Endothelial cell of umbilical vein (primary cell): ENCODE measurements at regions not wholly inside any gene's neighbourhood (a gene's known extent, or its start where the extent isn't known, plus 50 kb on each side); places are given as distances from the start of the nearest gene placed in this dataset.

Experiments
- BruUV-seq: library from RNA; stranded (reverse); fragments of 400-500 nt; replicated peaks from 2 replicates; lab custom pipeline; 2021; lab: Mats Ljungman, UMichigan
- CTCF ChIA-PET: fragments of 300-600, 350-600 bp; sonication (Branson Sonifier 250); formaldehyde crosslinking; loops from one replicate; lab custom pipeline; 2021; ENCODE audit warnings: antibody characterized with exemption, inconsistent platforms; lab: Charles Lee
- POLR2A ChIA-PET: fragments of 300-600, 350-600 bp; sonication (Branson Sonifier 250); formaldehyde crosslinking; loops from one replicate; lab custom pipeline; 2021; ENCODE audit warnings: antibody characterized with exemption, inconsistent platforms; lab: Charles Lee
- DNase-seq: peaks from one replicate; pipeline ENCODE4 v3.0.0-alpha.2; 2011; ENCODE audit warnings: low read depth, low spot score
- FAIRE-seq: peaks from 2 replicates; lab custom pipeline; 2011; peaks lifted over from hg19 to GRCh38; lab: Jason Lieb, UNC
- H2AFZ ChIP-seq: 2 replicates; pipeline ENCODE4 v1.6.0; 2012; ENCODE audit warnings: low read depth, low read length, control low read depth, inconsistent platforms
- H3K27ac ChIP-seq: 2 replicates; pipeline ENCODE4 v1.5.1; 2011; ENCODE audit warnings: low read depth, mild to moderate bottlenecking, control low read depth, low read length, moderate library complexity; ENCODE audit not compliant: insufficient read depth
- H3K27me3 ChIP-seq, 2 experiments: 2 replicates each; pipeline versions ENCODE4 v1.6.0 to v1.6.1; 2011; ENCODE audit warnings: low read length in 2 of 2, mixed read lengths in 1 of 2; ENCODE audit not compliant: control insufficient read depth in 2 of 2, insufficient read depth in 2 of 2
- H3K36me3 ChIP-seq, 2 experiments: 2 replicates in 1 of 2; 3 replicates in 1 of 2; pipeline ENCODE4 v1.5.1; 2011; ENCODE audit warnings: low read length in 2 of 2, mild to moderate bottlenecking in 1 of 2, moderate library complexity in 1 of 2; ENCODE audit not compliant: control insufficient read depth in 2 of 2, insufficient read depth in 2 of 2; ENCODE audit errors: extremely low read depth in 1 of 2
- H3K4me1 ChIP-seq: 3 replicates; pipeline ENCODE4 v1.5.1; 2011; ENCODE audit warnings: mild to moderate bottlenecking, low read length; ENCODE audit not compliant: control insufficient read depth, insufficient read depth; ENCODE audit errors: extremely low read depth
- H3K4me2 ChIP-seq: 2 replicates; pipeline ENCODE4 v1.6.1; 2011; ENCODE audit warnings: low read length, control low read depth, mixed read lengths; ENCODE audit not compliant: insufficient read depth
- H3K4me3 ChIP-seq, 3 experiments: fragments of 200-600 bp in 1 of 3; sonication (generic), shearing (Covaris generic) in 1 of 3; replicated peaks in 1 of 3; 2 replicates each; pipeline ENCODE4 v1.5.1; 2011 to 2016; ENCODE audit warnings: control low read depth in 3 of 3, low read length in 3 of 3, mild to moderate bottlenecking in 2 of 3, inconsistent platforms in 1 of 3, low read depth in 1 of 3, moderate library complexity in 1 of 3; ENCODE audit not compliant: insufficient read depth in 1 of 3
- H3K79me2 ChIP-seq: 2 replicates; pipeline ENCODE4 v1.6.0; 2012; ENCODE audit warnings: low read length, inconsistent platforms; ENCODE audit not compliant: control insufficient read depth, insufficient read depth
- H3K9ac ChIP-seq: replicated peaks from 2 replicates; pipeline ENCODE3; 2011; ENCODE audit warnings: low read length, control low read depth; ENCODE audit not compliant: insufficient read depth; ENCODE audit errors: extremely low read depth
- H3K9me1 ChIP-seq: replicated peaks from 3 replicates; pipeline ENCODE4 v1.6.0; 2011; ENCODE audit warnings: mild to moderate bottlenecking, low read length; ENCODE audit not compliant: control insufficient read depth, insufficient read depth; ENCODE audit errors: extremely low read depth
- H3K9me3 ChIP-seq: replicated peaks from 2 replicates; pipeline ENCODE4 v1.5.1; 2012; ENCODE audit warnings: low read length, inconsistent platforms; ENCODE audit not compliant: control insufficient read depth, insufficient read depth
- H4K20me1 ChIP-seq: replicated peaks from 2 replicates; pipeline ENCODE3; 2011; ENCODE audit warnings: mild to moderate bottlenecking, low read length; ENCODE audit not compliant: control insufficient read depth, insufficient read depth; ENCODE audit errors: extremely low read depth
- EZH2 ChIP-seq: IDR thresholded peaks from 2 replicates; pipeline ENCODE4 v1.6.1; 2012; ENCODE audit warnings: borderline replicate concordance, low read depth, mild to moderate bottlenecking, moderate library complexity, low read length, inconsistent platforms; ENCODE audit not compliant: severe bottlenecking
- FOS ChIP-seq: IDR thresholded peaks from 2 replicates; pipeline ENCODE4 v1.6.1; 2011; ENCODE audit warnings: mild to moderate bottlenecking, low read length, moderate library complexity, borderline replicate concordance; ENCODE audit not compliant: insufficient read depth
- GATA2 ChIP-seq: IDR thresholded peaks from 2 replicates; pipeline ENCODE4 v1.7.0; 2011; ENCODE audit warnings: low read depth, mild to moderate bottlenecking, moderate library complexity, mixed read lengths, low read length; ENCODE audit not compliant: insufficient read length, insufficient read depth
- JUN ChIP-seq: IDR thresholded peaks from 2 replicates; pipeline ENCODE4 v1.6.1; 2011; ENCODE audit warnings: borderline replicate concordance, low read depth; ENCODE audit not compliant: insufficient read length, insufficient read depth
- MYC ChIP-seq: IDR thresholded peaks from one replicate; pipeline ENCODE4 v1.6.1; 2011; ENCODE audit warnings: mild to moderate bottlenecking, low read depth, low read length
- POLR2A ChIP-seq: IDR thresholded peaks from 2 replicates; pipeline ENCODE4 v1.6.1; 2012; ENCODE audit warnings: low read depth, mild to moderate bottlenecking, control low read depth, low read length
- POLR2AphosphoS5 ChIP-seq: IDR thresholded peaks from 2 replicates; pipeline ENCODE4 v1.6.1; 2012; ENCODE audit warnings: low read depth, mild to moderate bottlenecking, control low read depth, low read length, moderate library complexity; ENCODE audit not compliant: insufficient read depth
- dilution Hi-C: fragments of 300-500 bp; cut with MboI; formaldehyde crosslinking; loops from one replicate; pipeline ENCODE4 v1.15.0; 2019; ENCODE audit warnings: low sequenced_read_pairs; ENCODE audit not compliant: extremely low pct_ligation_motif_present
- intact Hi-C: fragments of 100-400 bp; cut with micrococcal nuclease; formaldehyde crosslinking; loops from one replicate; pipeline ENCODE4 v1.10.0; 2022
- TF ChIP-seq, protein P1 (sequence below), 2 donors: IDR thresholded peaks; 1 replicate in 1 of 2; 2 replicates in 1 of 2; pipeline ENCODE4 v1.5.1; 2011; ENCODE audit warnings: low read length in 2 of 2, mild to moderate bottlenecking in 2 of 2, moderate library complexity in 2 of 2, control low read depth in 1 of 2, inconsistent platforms in 1 of 2, low read depth in 1 of 2; ENCODE audit not compliant: insufficient read depth in 1 of 2; ENCODE audit errors: extremely low read depth in 1 of 2
- TF ChIP-seq, protein P2 (sequence below): IDR thresholded peaks from 2 replicates; pipeline ENCODE4 v1.6.1; 2011; ENCODE audit not compliant: insufficient read depth, insufficient read length

DNA sequence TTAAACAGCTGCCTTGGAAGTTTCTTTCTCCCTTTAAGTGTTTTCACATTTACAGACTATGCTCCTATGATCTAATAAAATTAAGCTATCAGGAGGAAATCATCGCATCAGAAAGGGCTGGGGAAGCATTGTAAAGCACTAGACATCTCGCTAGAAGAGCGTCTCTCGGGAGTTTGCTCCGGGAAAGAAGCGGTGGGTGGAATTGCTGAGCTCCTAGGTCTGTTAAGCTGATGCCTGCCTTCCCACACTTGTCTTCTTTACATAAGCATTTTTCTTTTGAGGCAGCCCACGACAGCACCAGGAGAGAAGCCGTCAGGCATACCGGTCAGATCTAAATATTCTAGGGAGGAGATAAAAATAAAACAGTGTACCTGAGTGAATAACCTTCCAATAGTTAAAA, 541.7 kb upstream of the TUSC1 start:
- CTCF ChIA-PET = interaction anchor here (1.0 to 1.3 kb wide), 2 partner anchors 9 to 24 kb away, joined by 3 to 5 read pairs; no protein-coding TSS in a partner anchor

More for the DNA sequence above, 541.7 kb upstream of the TUSC1 start:
- intact Hi-C loops (no loop called here), dilution Hi-C loops (no loop called here)
- H2AFZ ChIP-seq = no peak overlapping the region
- H4K20me1 ChIP-seq = no peaks in the 10 kb centered on the region
- FAIRE-seq = no peak
- H3K27ac ChIP-seq = no peak overlapping the region
- no peak overlapping the region for H3K9ac ChIP-seq
- H3K27me3 ChIP-seq = no peaks in the 10 kb centered on the region
- no peaks in the 10 kb centered on the region for H3K4me1 ChIP-seq
- H3K9me3 ChIP-seq = no peaks in the 10 kb centered on the region
- H3K9me1 ChIP-seq = no peaks in the 10 kb centered on the region
- POLR2A ChIA-PET = no interaction called here
- H3K36me3 ChIP-seq = no peaks in the 10 kb centered on the region
- H3K79me2 ChIP-seq = no peaks in the 10 kb centered on the region
- no peak overlapping the region for H3K4me3 ChIP-seq
- DNase-seq = no peak
- TF ChIP-seq, protein P1, sequence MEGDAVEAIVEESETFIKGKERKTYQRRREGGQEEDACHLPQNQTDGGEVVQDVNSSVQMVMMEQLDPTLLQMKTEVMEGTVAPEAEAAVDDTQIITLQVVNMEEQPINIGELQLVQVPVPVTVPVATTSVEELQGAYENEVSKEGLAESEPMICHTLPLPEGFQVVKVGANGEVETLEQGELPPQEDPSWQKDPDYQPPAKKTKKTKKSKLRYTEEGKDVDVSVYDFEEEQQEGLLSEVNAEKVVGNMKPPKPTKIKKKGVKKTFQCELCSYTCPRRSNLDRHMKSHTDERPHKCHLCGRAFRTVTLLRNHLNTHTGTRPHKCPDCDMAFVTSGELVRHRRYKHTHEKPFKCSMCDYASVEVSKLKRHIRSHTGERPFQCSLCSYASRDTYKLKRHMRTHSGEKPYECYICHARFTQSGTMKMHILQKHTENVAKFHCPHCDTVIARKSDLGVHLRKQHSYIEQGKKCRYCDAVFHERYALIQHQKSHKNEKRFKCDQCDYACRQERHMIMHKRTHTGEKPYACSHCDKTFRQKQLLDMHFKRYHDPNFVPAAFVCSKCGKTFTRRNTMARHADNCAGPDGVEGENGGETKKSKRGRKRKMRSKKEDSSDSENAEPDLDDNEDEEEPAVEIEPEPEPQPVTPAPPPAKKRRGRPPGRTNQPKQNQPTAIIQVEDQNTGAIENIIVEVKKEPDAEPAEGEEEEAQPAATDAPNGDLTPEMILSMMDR (IDR thresholded peaks at IDR 0.05; ENCODE audit: extremely low read depth in 1 of 2, insufficient read depth in 1 of 2, low read depth in 1 of 2, low read length in 2 of 2) = no peak
- TF ChIP-seq POLR2AphosphoS5 (no peak), JUN (no peak), FOS (no peak), GATA2 (no peak), EZH2 (no peak), POLR2A (no peak), MYC (no peak)
- TF ChIP-seq, protein P2, sequence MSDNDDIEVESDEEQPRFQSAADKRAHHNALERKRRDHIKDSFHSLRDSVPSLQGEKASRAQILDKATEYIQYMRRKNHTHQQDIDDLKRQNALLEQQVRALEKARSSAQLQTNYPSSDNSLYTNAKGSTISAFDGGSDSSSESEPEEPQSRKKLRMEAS = no peak
- BruUV-seq = no TSS peak
- H3K4me2 ChIP-seq = no peak overlapping the region
